ENCODE measurements at regions not wholly inside any gene's neighbourhood (a gene's known extent, or its start where the extent isn't known, plus 50 kb on each side); places are given as distances from the start of the nearest gene placed in this dataset.

DNA sequence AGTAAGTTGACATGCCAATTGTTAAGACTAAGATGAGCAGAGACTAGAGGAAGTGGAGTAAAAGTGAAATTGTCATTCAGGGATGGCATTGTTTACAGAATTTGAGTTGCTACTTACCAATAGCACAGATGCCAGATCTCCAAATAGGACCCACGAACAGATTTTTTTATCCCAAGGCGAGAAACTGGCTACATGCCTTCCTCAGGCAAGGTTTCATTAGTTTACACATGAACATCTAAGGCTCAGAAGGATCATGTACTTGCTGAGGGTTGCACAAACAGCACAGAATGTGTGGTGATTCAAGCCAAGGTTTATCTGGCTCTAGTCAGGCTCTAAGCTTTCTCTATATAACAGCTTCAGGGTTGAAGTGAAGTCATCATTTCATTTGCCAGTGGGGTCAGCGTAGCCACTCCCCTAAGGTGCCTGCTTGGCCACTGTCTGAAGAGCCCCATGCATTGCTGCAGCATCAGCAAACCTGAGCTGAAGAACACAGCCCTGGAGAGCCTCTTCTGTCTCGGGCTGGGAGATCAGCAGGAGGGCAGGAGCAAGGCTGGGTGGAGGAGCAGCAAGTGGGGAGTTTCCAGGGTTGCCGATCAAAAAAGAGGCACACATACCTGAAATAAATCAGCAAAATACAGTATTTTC, 193.0 kb upstream of the LCORL start:
- TF ChIP-seq POLR2A (IDR thresholded peaks at IDR 0.05) (no peak), POLR2AphosphoS5 (IDR thresholded peaks at IDR 0.05) (no peak), EP300 (IDR thresholded peaks at IDR 0.05) (no peak)
- TF ChIP-seq, protein P1, sequence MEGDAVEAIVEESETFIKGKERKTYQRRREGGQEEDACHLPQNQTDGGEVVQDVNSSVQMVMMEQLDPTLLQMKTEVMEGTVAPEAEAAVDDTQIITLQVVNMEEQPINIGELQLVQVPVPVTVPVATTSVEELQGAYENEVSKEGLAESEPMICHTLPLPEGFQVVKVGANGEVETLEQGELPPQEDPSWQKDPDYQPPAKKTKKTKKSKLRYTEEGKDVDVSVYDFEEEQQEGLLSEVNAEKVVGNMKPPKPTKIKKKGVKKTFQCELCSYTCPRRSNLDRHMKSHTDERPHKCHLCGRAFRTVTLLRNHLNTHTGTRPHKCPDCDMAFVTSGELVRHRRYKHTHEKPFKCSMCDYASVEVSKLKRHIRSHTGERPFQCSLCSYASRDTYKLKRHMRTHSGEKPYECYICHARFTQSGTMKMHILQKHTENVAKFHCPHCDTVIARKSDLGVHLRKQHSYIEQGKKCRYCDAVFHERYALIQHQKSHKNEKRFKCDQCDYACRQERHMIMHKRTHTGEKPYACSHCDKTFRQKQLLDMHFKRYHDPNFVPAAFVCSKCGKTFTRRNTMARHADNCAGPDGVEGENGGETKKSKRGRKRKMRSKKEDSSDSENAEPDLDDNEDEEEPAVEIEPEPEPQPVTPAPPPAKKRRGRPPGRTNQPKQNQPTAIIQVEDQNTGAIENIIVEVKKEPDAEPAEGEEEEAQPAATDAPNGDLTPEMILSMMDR (IDR thresholded peaks at IDR 0.05): no peak
